Activated T-helper 17 cell treated with anti-CD3 and anti-CD28 coated beads, Interleukin-2, amount 50 U/mL, for 72 hours (primary cell): ENCODE measurements at regions not wholly inside any gene's neighbourhood (a gene's known extent, or its start where the extent isn't known, plus 50 kb on each side); places are given as distances from the start of the nearest gene placed in this dataset.

Experiments used
- ATAC-seq: fragments of 150-1000 bp; cut with Tn5 transposase; replicated peaks from 2 replicates; pipeline ENCODE4 v1.10.0; 2021; ENCODE audit warnings: mild to moderate bottlenecking, moderate library complexity
- H3K27ac Mint-ChIP-seq: one replicate; pipeline ENCODE4 v1.8.0; 2022; ENCODE audit warnings: mixed read lengths
- H3K27me3 Mint-ChIP-seq: one replicate; pipeline ENCODE4 v1.8.0; 2022; ENCODE audit warnings: mixed read lengths
- H3K36me3 Mint-ChIP-seq: one replicate; pipeline ENCODE4 v1.8.0; 2022; ENCODE audit warnings: low read depth, mild to moderate bottlenecking, mixed read lengths
- H3K4me1 Mint-ChIP-seq: one replicate; pipeline ENCODE4 v1.8.0; 2022; ENCODE audit warnings: mixed read lengths
- H3K4me3 Mint-ChIP-seq: one replicate; pipeline ENCODE4 v1.8.0; 2022; ENCODE audit warnings: mild to moderate bottlenecking, mixed read lengths
- H3K9me3 Mint-ChIP-seq: one replicate; pipeline ENCODE4 v1.8.0; 2022; ENCODE audit warnings: mixed read lengths

GRCh38 chr15:70192490-70192889 is 94.8 kb upstream of the TLE3 start:
- no peak overlapping the region for H3K4me3 Mint-ChIP-seq
- H3K4me1 Mint-ChIP-seq = peaks cover 9% of the 10 kb centered on the region
- no peaks in the 10 kb centered on the region for H3K27me3 Mint-ChIP-seq
- H3K9me3 Mint-ChIP-seq = peaks cover 4% of the 10 kb centered on the region
- no peaks in the 10 kb centered on the region for H3K36me3 Mint-ChIP-seq
- no peak overlapping the region for H3K27ac Mint-ChIP-seq
- no peak for ATAC-seq

DNA sequence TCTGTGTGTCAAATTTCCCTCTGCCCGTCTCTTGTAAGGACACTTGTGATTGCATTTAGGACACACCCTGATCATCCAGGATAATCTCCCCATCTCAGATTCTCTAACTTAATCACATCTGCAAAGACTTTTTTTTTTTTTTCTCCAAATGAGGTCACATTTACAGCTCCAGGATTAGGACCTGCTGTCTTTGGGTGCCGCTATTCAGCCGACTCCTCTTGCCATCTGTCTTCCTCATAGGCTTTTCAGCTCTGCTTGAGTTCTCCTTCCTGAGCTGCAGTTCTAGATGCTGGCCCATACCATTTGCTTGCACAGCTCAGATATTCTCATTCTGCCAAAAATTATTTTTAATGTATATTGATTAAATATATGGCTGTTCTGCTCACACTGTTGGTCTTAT is 94.3 kb upstream of the TLE3 start:
- Mint-ChIP-seq H3K4me3 (no peak overlapping the region), H3K36me3 (no peaks in the 10 kb centered on the region), H3K27ac (no peak overlapping the region), H3K4me1 (peaks cover 7% of the 10 kb centered on the region), H3K27me3 (no peaks in the 10 kb centered on the region), H3K9me3 (peaks cover 4% of the 10 kb centered on the region)
- ATAC-seq = no peak

- Mint-ChIP-seq H3K4me3 (no peak overlapping the region), H3K36me3 (no peaks in the 10 kb centered on the region), H3K27me3 (peaks cover 3% of the 10 kb centered on the region), H3K9me3 (peaks cover 4% of the 10 kb centered on the region), H3K4me1 (no peaks in the 10 kb centered on the region), H3K27ac (no peak overlapping the region)
- ATAC-seq = no peak
These were observed 93.2 kb upstream of the TLE3 start for GRCh38 chr15:70190965-70191364.

GRCh38 chr15:70189826-70190695 is 92.3 kb upstream of the TLE3 start:
- H3K36me3 Mint-ChIP-seq = no peaks in the 10 kb centered on the region
- H3K4me1 Mint-ChIP-seq = no peaks in the 10 kb centered on the region
- peaks cover 4% of the 10 kb centered on the region for H3K9me3 Mint-ChIP-seq
- no peak overlapping the region for H3K27ac Mint-ChIP-seq
- ATAC-seq = no peak
- H3K4me3 Mint-ChIP-seq = no peak overlapping the region
- H3K27me3 Mint-ChIP-seq = peaks cover 3% of the 10 kb centered on the region

- Mint-ChIP-seq H3K36me3 (no peaks in the 10 kb centered on the region), H3K4me1 (no peaks in the 10 kb centered on the region), H3K27ac (no peak overlapping the region), H3K9me3 (peaks cover 4% of the 10 kb centered on the region), H3K27me3 (peaks cover 3% of the 10 kb centered on the region), H3K4me3 (no peak overlapping the region)
- no peak for ATAC-seq
These were observed 90.6 kb upstream of the TLE3 start for GRCh38 chr15:70188286-70188685.

- Mint-ChIP-seq H3K4me1 (no peaks in the 10 kb centered on the region), H3K27ac (no peak overlapping the region), H3K9me3 (peaks cover 4% of the 10 kb centered on the region), H3K27me3 (peaks cover 3% of the 10 kb centered on the region), H3K36me3 (no peaks in the 10 kb centered on the region), H3K4me3 (no peak overlapping the region)
- no peak for ATAC-seq
These were observed 89.6 kb upstream of the TLE3 start for GRCh38 chr15:70187331-70187730.

DNA sequence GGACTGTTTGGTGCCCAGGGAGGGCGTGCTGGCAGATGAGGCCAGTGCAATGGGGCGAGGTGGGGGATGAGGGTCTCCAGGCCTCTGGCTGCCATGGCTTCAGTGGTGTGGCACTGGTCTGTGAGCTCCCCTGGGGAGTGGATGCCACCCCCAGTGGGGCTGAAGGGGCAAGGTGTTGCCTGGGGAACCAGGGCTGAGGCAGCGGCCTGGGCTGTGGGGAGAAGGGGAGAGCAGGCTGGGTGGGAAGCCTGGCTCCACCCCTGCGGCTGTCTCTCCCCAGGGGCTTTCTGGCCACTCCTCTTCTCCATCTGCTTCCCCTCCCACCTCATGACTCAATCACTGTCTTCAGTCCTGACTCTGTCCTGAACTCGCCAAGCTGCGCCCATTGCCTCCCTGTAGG is 88.4 kb upstream of the TLE3 start:
- Mint-ChIP-seq H3K4me3 (no peak overlapping the region), H3K27me3 (peaks cover 3% of the 10 kb centered on the region)
- no peak for ATAC-seq

DNA sequence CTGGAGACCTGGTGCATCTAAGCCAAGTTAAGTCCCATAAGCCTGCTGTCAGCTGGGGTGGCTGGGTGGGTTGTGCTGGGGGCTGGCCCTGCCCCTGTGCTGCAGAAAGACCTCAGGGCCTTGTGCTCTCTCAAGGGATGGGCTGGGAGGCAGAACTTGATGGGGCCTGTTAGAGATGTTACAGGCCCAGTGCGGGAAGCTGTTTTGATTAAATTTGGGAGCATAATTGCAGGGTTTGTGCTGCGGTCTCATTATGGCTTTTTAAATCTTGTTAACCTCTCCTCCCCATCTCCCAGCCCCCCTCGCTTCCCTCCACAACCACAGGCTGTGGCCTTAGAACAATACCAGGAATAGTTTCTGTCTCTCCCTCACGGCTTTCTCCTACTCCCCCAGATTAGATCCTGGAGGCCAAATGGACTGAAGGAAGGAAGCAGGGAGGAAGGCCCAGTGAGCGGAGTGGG is 87.6 kb upstream of the TLE3 start:
- no peak overlapping the region for H3K27ac Mint-ChIP-seq
- no peak for ATAC-seq
- H3K4me1 Mint-ChIP-seq = no peaks in the 10 kb centered on the region
- H3K36me3 Mint-ChIP-seq = no peaks in the 10 kb centered on the region
- H3K27me3 Mint-ChIP-seq = peaks cover 6% of the 10 kb centered on the region
- no peak overlapping the region for H3K4me3 Mint-ChIP-seq
- no peaks in the 10 kb centered on the region for H3K9me3 Mint-ChIP-seq

More for the DNA sequence above, 88.4 kb upstream of the TLE3 start:
- H3K36me3 Mint-ChIP-seq = no peaks in the 10 kb centered on the region
- no peak overlapping the region for H3K27ac Mint-ChIP-seq
- H3K9me3 Mint-ChIP-seq = no peaks in the 10 kb centered on the region
- no peaks in the 10 kb centered on the region for H3K4me1 Mint-ChIP-seq

- Mint-ChIP-seq H3K27ac (no peak overlapping the region), H3K4me3 (no peak overlapping the region), H3K27me3 (peaks cover 6% of the 10 kb centered on the region), H3K9me3 (no peaks in the 10 kb centered on the region), H3K4me1 (no peaks in the 10 kb centered on the region), H3K36me3 (no peaks in the 10 kb centered on the region)
- no peak for ATAC-seq
These were observed 85.4 kb upstream of the TLE3 start for GRCh38 chr15:70182858-70183695.

GRCh38 chr15:70181626-70182255 is 84.0 kb upstream of the TLE3 start:
- H3K4me1 Mint-ChIP-seq = no peaks in the 10 kb centered on the region
- H3K27me3 Mint-ChIP-seq = peaks cover 5% of the 10 kb centered on the region
- no peak overlapping the region for H3K4me3 Mint-ChIP-seq
- H3K9me3 Mint-ChIP-seq = no peaks in the 10 kb centered on the region
- ATAC-seq = no peak
- no peaks in the 10 kb centered on the region for H3K36me3 Mint-ChIP-seq
- H3K27ac Mint-ChIP-seq = no peak overlapping the region

DNA sequence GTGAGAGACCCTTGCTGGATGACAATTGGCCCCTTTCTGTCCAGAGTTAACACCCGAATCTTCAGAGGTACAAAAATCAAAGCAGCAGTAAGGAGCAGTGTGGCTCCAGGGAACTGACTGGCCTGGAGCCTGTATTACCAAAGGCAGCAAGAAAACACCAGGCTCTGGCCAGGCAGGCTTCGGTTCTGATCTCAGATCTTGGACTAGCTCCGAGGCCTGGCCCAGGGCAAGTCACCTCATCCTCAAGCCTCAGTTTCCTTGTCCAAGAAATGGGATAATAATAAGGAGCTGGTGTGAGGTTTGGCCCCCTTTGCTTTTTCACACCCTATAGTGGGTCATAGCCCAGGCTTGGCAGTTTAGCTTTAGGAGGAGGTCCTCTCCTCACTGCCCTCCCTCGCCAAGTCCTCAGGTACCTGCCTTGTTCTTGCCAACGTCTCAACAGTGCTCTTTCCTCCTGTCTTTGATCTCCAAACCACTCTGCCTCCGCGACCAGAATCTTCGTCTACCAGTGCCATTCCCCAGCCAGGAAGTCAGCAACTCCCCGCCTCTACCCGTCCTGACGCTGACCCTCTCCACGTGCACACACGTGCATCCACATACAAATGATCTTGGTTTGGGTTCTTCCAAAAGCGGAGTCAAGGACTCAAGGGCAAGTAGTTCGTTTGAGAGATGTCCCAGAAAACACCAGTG is 82.6 kb upstream of the TLE3 start:
- Mint-ChIP-seq H3K27ac (no peak overlapping the region), H3K4me1 (no peaks in the 10 kb centered on the region), H3K36me3 (no peaks in the 10 kb centered on the region), H3K27me3 (peaks cover 3% of the 10 kb centered on the region), H3K4me3 (no peak overlapping the region), H3K9me3 (no peaks in the 10 kb centered on the region)
- ATAC-seq = no peak

GRCh38 chr15:70179309-70179892 is 81.7 kb upstream of the TLE3 start:
- Mint-ChIP-seq H3K36me3 (no peaks in the 10 kb centered on the region), H3K4me3 (no peak overlapping the region), H3K9me3 (no peaks in the 10 kb centered on the region), H3K27me3 (peaks cover 3% of the 10 kb centered on the region), H3K27ac (no peak overlapping the region), H3K4me1 (no peaks in the 10 kb centered on the region)
- ATAC-seq = no peak

GRCh38 chr15:70178335-70179084 is 80.8 kb upstream of the TLE3 start:
- Mint-ChIP-seq H3K27me3 (peaks cover 3% of the 10 kb centered on the region), H3K4me3 (no peak overlapping the region), H3K36me3 (no peaks in the 10 kb centered on the region), H3K27ac (no peak overlapping the region), H3K9me3 (no peaks in the 10 kb centered on the region), H3K4me1 (no peaks in the 10 kb centered on the region)
- no peak for ATAC-seq
